ENCODE measurements at regions not wholly inside any gene's neighbourhood (a gene's known extent, or its start where the extent isn't known, plus 50 kb on each side); places are given as distances from the start of the nearest gene placed in this dataset.

DNA sequence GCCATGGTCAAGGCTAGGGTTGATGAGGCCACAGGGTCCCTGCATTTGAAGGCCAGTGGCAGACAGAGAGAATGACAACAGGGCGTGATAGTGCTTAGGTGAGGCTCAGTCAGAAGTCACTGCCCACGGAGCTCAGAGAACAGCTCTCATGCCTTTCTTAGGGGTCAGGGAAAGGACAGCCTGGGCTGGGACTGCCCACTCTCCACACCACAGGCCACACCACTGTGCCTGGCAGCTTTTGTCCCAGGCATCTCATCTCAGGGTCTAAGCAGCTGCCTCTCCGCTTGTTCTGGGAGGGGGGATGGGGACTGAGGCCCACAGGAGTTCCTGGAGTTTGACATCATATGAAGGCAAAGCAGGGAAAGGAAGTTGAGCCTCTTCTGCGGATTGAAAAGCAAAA, 150.2 kb upstream of the B3GAT1 start:
- no peak for TF ChIP-seq CTCF (IDR thresholded peaks at IDR 0.05; ENCODE audit: low read depth, low read length, missing control alignments)
- H3K4me3 ChIP-seq (replicated peaks; ENCODE audit: low read depth, low read length) = no peak overlapping the region
- no peak for DNase-seq (ENCODE audit: extremely low read depth, low read depth)

- DNase-seq (ENCODE audit: extremely low read depth, low read depth) = no peak
- no peak overlapping the region for H3K4me3 ChIP-seq (replicated peaks; ENCODE audit: low read depth, low read length)
- no peak for TF ChIP-seq CTCF (IDR thresholded peaks at IDR 0.05; ENCODE audit: low read depth, low read length, missing control alignments)
These were observed 149.3 kb upstream of the B3GAT1 start for GRCh38 chr11:134561331-134561720.

- TF ChIP-seq CTCF (IDR thresholded peaks at IDR 0.05; ENCODE audit: low read depth, low read length, missing control alignments) = no peak
- H3K4me3 ChIP-seq (replicated peaks; ENCODE audit: low read depth, low read length) = no peak overlapping the region
- DNase-seq (ENCODE audit: extremely low read depth, low read depth) = no peak
These were observed 148.7 kb upstream of the B3GAT1 start for GRCh38 chr11:134560566-134561330.

GRCh38 chr11:134560066-134560465, 148.0 kb upstream of the B3GAT1 start:
- no peak for TF ChIP-seq CTCF (IDR thresholded peaks at IDR 0.05; ENCODE audit: low read depth, low read length, missing control alignments)
- no peak for DNase-seq (ENCODE audit: extremely low read depth, low read depth)
- H3K4me3 ChIP-seq (replicated peaks; ENCODE audit: low read depth, low read length) = no peak overlapping the region

DNA sequence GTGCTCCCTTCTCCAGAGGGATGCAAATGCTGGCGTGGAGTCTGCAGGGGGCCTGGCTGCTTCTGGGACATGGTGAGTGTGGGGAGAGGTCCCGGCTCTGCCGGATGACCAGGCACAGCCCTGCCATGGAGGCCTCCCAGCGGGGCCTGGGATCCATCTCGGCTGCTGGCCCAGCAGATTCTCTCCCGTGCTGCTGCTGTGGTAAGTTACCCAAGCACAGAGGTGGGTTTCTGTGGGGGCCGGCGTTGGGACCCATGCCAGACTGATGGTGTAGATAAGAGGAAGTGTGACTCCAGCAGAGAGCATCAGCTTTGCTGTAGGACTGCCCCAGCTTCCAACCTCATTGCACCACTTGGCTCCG, 147.5 kb upstream of the B3GAT1 start:
- TF ChIP-seq CTCF (IDR thresholded peaks at IDR 0.05; ENCODE audit: low read depth, low read length, missing control alignments) = no peak

GRCh38 chr11:134558916-134559601, 147.0 kb upstream of the B3GAT1 start:
- H3K4me3 ChIP-seq (replicated peaks; ENCODE audit: low read depth, low read length) = no peak overlapping the region
- no peak for DNase-seq (ENCODE audit: extremely low read depth, low read depth)
- TF ChIP-seq CTCF (IDR thresholded peaks at IDR 0.05; ENCODE audit: low read depth, low read length, missing control alignments) = no peak

More for the DNA sequence above, 147.5 kb upstream of the B3GAT1 start:
- H3K4me3 ChIP-seq (replicated peaks; ENCODE audit: low read depth, low read length) = no peak overlapping the region
- no peak for DNase-seq (ENCODE audit: extremely low read depth, low read depth)

All from HFF-Myc (cell line).